ENCODE measurements at regions not wholly inside any gene's neighbourhood (a gene's known extent, or its start where the extent isn't known, plus 50 kb on each side); places are given as distances from the start of the nearest gene placed in this dataset.

DNA sequence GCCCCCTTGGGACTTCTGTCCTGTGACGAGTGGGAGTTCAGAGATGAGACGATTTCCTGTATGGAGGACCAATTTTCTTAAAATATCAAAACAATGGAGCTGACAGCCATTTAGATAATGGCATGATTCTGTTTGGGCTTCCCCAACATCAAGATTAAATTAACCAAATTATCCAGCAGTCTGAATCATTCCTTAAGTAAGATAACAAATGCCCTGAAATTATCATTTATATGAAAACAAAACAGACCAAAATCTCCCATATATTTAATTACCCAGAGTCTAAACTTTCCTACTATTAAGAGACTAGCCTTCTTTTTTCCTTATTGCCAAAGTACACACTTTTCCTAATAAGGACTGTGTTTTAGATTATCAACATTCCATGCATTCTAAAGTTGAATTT is 550.1 kb upstream of the PSMD7 start:
- DNase-seq (no peak), ATAC-seq (ENCODE audit: low read depth) (no peak)
- H3K79me1 ChIP-seq (ENCODE audit: low read depth in 1 of 2, low read length in 2 of 2), result no peaks in the 10 kb centered on the region
- no peak overlapping the region for H3K4me3 ChIP-seq (ENCODE audit: insufficient read depth, low read depth, low read length)
- no peak overlapping the region for H2BK15ac ChIP-seq (ENCODE audit: low read depth, low read length)
- H4K91ac ChIP-seq (ENCODE audit: insufficient read depth, low read depth, low read length), result no peak overlapping the region
- intact Hi-C loops (cut with micrococcal nuclease), result no loop called here
- no peaks in the 10 kb centered on the region for H3K36me3 ChIP-seq (ENCODE audit: control insufficient read depth, insufficient read depth, low read length)
- no peak overlapping the region for H2BK20ac ChIP-seq (ENCODE audit: low read depth, low read length)
- no peak overlapping the region for H3K18ac ChIP-seq (ENCODE audit: low read depth, low read length)
- H2BK120ac ChIP-seq (ENCODE audit: low read depth, low read length), result no peak overlapping the region
- H3K9ac ChIP-seq (ENCODE audit: low read depth, low read length), result no peak overlapping the region
- H3K14ac ChIP-seq (replicated peaks; ENCODE audit: low read depth, low read length), result no peak overlapping the region
- no peaks in the 10 kb centered on the region for H3K27me3 ChIP-seq (ENCODE audit: control insufficient read depth, insufficient read depth, low read length)
- H2AK5ac ChIP-seq (ENCODE audit: low read depth, low read length), result no peak overlapping the region
- dilution Hi-C loops (cut with HindIII; ENCODE audit: low sequenced_read_pairs, unreplicated experiment), result no loop called here
- H2AK9ac ChIP-seq (replicated peaks; ENCODE audit: low read depth, low read length, poor library complexity), result no peak overlapping the region
- TF ChIP-seq MXI1 (IDR thresholded peaks at IDR 0.05; ENCODE audit: borderline replicate concordance, low read depth, low read length), result no peak
- TF ChIP-seq MAFK (IDR thresholded peaks at IDR 0.05; ENCODE audit: low read depth, low read length), result no peak
- TF ChIP-seq, protein P1, sequence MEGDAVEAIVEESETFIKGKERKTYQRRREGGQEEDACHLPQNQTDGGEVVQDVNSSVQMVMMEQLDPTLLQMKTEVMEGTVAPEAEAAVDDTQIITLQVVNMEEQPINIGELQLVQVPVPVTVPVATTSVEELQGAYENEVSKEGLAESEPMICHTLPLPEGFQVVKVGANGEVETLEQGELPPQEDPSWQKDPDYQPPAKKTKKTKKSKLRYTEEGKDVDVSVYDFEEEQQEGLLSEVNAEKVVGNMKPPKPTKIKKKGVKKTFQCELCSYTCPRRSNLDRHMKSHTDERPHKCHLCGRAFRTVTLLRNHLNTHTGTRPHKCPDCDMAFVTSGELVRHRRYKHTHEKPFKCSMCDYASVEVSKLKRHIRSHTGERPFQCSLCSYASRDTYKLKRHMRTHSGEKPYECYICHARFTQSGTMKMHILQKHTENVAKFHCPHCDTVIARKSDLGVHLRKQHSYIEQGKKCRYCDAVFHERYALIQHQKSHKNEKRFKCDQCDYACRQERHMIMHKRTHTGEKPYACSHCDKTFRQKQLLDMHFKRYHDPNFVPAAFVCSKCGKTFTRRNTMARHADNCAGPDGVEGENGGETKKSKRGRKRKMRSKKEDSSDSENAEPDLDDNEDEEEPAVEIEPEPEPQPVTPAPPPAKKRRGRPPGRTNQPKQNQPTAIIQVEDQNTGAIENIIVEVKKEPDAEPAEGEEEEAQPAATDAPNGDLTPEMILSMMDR (conservative IDR thresholded peaks at IDR 0.05; ENCODE audit: low read depth, low read length), result no peak
- no peak for TF ChIP-seq POLR2A (IDR thresholded peaks at IDR 0.05; ENCODE audit: low read depth, low read length)
- TF ChIP-seq RFX5 (IDR thresholded peaks at IDR 0.05; ENCODE audit: low read depth, low read length), result no peak
- no peak for TF ChIP-seq BHLHE40 (IDR thresholded peaks at IDR 0.05; ENCODE audit: low read depth, low read length)
- no peak for TF ChIP-seq FOS (IDR thresholded peaks at IDR 0.05; ENCODE audit: low read depth, low read length)
- TF ChIP-seq MAZ (IDR thresholded peaks at IDR 0.05; ENCODE audit: borderline replicate concordance, low read depth, low read length), result no peak
- no peak for TF ChIP-seq ELK1 (IDR thresholded peaks at IDR 0.05; ENCODE audit: borderline replicate concordance, low read depth, low read length)
- no peak for TF ChIP-seq RCOR1 (IDR thresholded peaks at IDR 0.05; ENCODE audit: insufficient replicate concordance, low read length)
- no peak for TF ChIP-seq RAD21 (IDR thresholded peaks at IDR 0.05; ENCODE audit: low read length)
- no peak for TF ChIP-seq CEBPB (IDR thresholded peaks at IDR 0.05; ENCODE audit: low read depth, low read length)
- no peak for TF ChIP-seq NFE2L2 (IDR thresholded peaks at IDR 0.05; ENCODE audit: low read depth, low read length)
- TF ChIP-seq SMC3 (IDR thresholded peaks at IDR 0.05; ENCODE audit: low read depth, low read length), result no peak
- TF ChIP-seq USF2 (IDR thresholded peaks at IDR 0.05; ENCODE audit: low read depth, low read length), result no peak
- no peak for TF ChIP-seq CHD1 (IDR thresholded peaks at IDR 0.05; ENCODE audit: low read depth, low read length)
- in situ Hi-C loops (cut with MboI; ENCODE audit: low sequenced_read_pairs), result no loop called here
- no peak overlapping the region for H2BK5ac ChIP-seq (ENCODE audit: low read depth, low read length, poor library complexity, severe bottlenecking)
- no peaks in the 10 kb centered on the region for H3K9me1 ChIP-seq (ENCODE audit: insufficient read depth, low read length)
- H3K23ac ChIP-seq (ENCODE audit: low read depth, low read length), result no peak overlapping the region
- POLR2A ChIA-PET (ENCODE audit: unreplicated experiment), result no interaction called here
- CTCF ChIA-PET, result no interaction called here
- no peaks in the 10 kb centered on the region for H4K20me1 ChIP-seq (ENCODE audit: insufficient read depth, low read length)
- H3K56ac ChIP-seq (ENCODE audit: extremely low read depth, insufficient read depth, low read length), result no peak overlapping the region
- no peak overlapping the region for H3K4me2 ChIP-seq (ENCODE audit: low read depth, low read length)
- H4K8ac ChIP-seq (ENCODE audit: low read depth in 2 of 2, low read length in 2 of 2), result no peak overlapping the region
- H3K4ac ChIP-seq (ENCODE audit: low read depth, low read length), result no peak overlapping the region
- H3K4me1 ChIP-seq (ENCODE audit: control insufficient read depth, insufficient read depth, low read length), result no peaks in the 10 kb centered on the region
- BruUV-seq (replicated peaks), result no TSS peak
- WGBS, 2 experiments (ENCODE audit: extremely low coverage in 2 of 2, insufficient read length in 1 of 2), result no CpG with 5 or more reads among the region's 2 CpGs
- no peak overlapping the region for H4K5ac ChIP-seq (ENCODE audit: low read depth, low read length)
- H2AFZ ChIP-seq (replicated peaks; ENCODE audit: low read length, poor library complexity), result no peak overlapping the region
- H3K9me3 ChIP-seq (ENCODE audit: control insufficient read depth, insufficient read depth, low read length), result no peaks in the 10 kb centered on the region
- no peak overlapping the region for H3K27ac ChIP-seq (ENCODE audit: insufficient read depth, low read length)
